RWPE1 (cell line): ENCODE measurements at regions not wholly inside any gene's neighbourhood (a gene's known extent, or its start where the extent isn't known, plus 50 kb on each side); places are given as distances from the start of the nearest gene placed in this dataset.

Experiments
- CTCF ChIA-PET: fragments of 350-600 bp; sonication (Branson Sonifier 250); formaldehyde crosslinking; extraction: SDS; loops from one replicate; lab custom pipeline; 2021; lab: Yijun Ruan, JAX
- POLR2A ChIA-PET: fragments of 400-600 bp; formaldehyde crosslinking; extraction: SDS; loops from one replicate; lab custom pipeline; 2020; ENCODE audit warnings: antibody characterized with exemption; ENCODE audit not compliant: low non-redundant PET; lab: Yijun Ruan, JAX
- DNase-seq: peaks from one replicate; pipeline ENCODE4 v3.0.0; 2012; ENCODE audit warnings: low spot score
- H3K27ac ChIP-seq: fragments of 450-650 bp; 2 replicates; pipeline ENCODE4 v1.5.1; 2017
- CTCF ChIP-seq: fragments of 450-650 bp; conservative IDR thresholded peaks from 2 replicates; pipeline ENCODE4 v1.5.1; 2017; ENCODE audit warnings: low read depth, mild to moderate bottlenecking

GRCh38 chr2:71804281-71804751 lies 343.3 kb downstream of the CYP26B1 start:
- TF ChIP-seq CTCF = no peak
- DNase-seq = no peak
- POLR2A ChIA-PET = no interaction called here
- H3K27ac ChIP-seq = no peak overlapping the region
- CTCF ChIA-PET = interaction anchor here (0.5 to 0.6 kb wide), 2 partner anchors 101 to 162 kb away, joined by 3 read pairs; no protein-coding TSS in a partner anchor

GRCh38 chr2:71803398-71803797 lies 344.3 kb downstream of the CYP26B1 start:
- no peak overlapping the region for H3K27ac ChIP-seq
- ChIA-PET POLR2A (no interaction called here), CTCF (interaction anchor here (1.3 kb wide), 1 partner anchor 347 kb away, joined by 4 read pairs; no protein-coding TSS in a partner anchor)
- TF ChIP-seq CTCF = no peak
- no peak for DNase-seq

- H3K27ac ChIP-seq = no peak overlapping the region
- ChIA-PET CTCF (interaction anchor here (0.6 to 1.3 kb wide), 2 partner anchors 348 to 622 kb away, joined by 3 to 4 read pairs; no protein-coding TSS in a partner anchor), POLR2A (no interaction called here)
- no peak for TF ChIP-seq CTCF
- DNase-seq = no peak
These were observed 345.1 kb downstream of the CYP26B1 start for GRCh38 chr2:71802556-71802955.

- no peak for DNase-seq
- no peak overlapping the region for H3K27ac ChIP-seq
These were observed 345.7 kb downstream of the CYP26B1 start for GRCh38 chr2:71801969-71802368.

GRCh38 chr2:71801556-71801955 lies 346.1 kb downstream of the CYP26B1 start:
- CTCF ChIA-PET = interaction anchor here (0.6 kb wide), 1 partner anchor 247 kb away, joined by 6 read pairs; no protein-coding TSS in a partner anchor
- DNase-seq = no peak
- no peak for TF ChIP-seq CTCF
- H3K27ac ChIP-seq = no peak overlapping the region
- POLR2A ChIA-PET = no interaction called here

More at GRCh38 chr2:71801969-71802368, 345.7 kb downstream of the CYP26B1 start:
- no peak for TF ChIP-seq CTCF
- CTCF ChIA-PET = interaction anchor here (0.6 to 1.3 kb wide), 3 partner anchors 247 to 623 kb away, joined by 3 to 6 read pairs (median 4); no protein-coding TSS in a partner anchor
- POLR2A ChIA-PET = no interaction called here

- ChIA-PET CTCF (no interaction called here), POLR2A (no interaction called here)
- no peak for TF ChIP-seq CTCF
- no peak for DNase-seq
- H3K27ac ChIP-seq = no peak overlapping the region
These were observed 346.8 kb downstream of the CYP26B1 start for GRCh38 chr2:71800851-71801250.
